ENCODE measurements at regions not wholly inside any gene's neighbourhood (a gene's known extent, or its start where the extent isn't known, plus 50 kb on each side); places are given as distances from the start of the nearest gene placed in this dataset.
"Not testable (repeated sequence)": the region's sequence is repeated elsewhere in the genome, so short reads cannot be mapped to it uniquely, and the experiment has no call there.

GRCh38 chr2:16387461-16387984 is 278.1 kb downstream of the CYRIA start:
- Histone ChIP-seq H3K9ac (ENCODE audit: insufficient read length, low read depth) (no peak overlapping the region), H3K27me3 (ENCODE audit: insufficient read depth, insufficient read length) (no peaks in the 10 kb centered on the region), H3K36me3 (ENCODE audit: insufficient read depth, insufficient read length, low read length) (no peaks in the 10 kb centered on the region), H3K4me1 (ENCODE audit: insufficient read depth, insufficient read length) (no peaks in the 10 kb centered on the region), H3K4me3 (ENCODE audit: insufficient read length, low read depth) (no peak overlapping the region), H3K9me3 (ENCODE audit: insufficient read depth, low read length) (no peaks in the 10 kb centered on the region)
- no peak for TF ChIP-seq ZNF274 (IDR thresholded peaks at IDR 0.05; ENCODE audit: low read depth, low read length)
- no peak for TF ChIP-seq YY1 (IDR thresholded peaks at IDR 0.05; ENCODE audit: insufficient read depth, insufficient read length)
- no peak for TF ChIP-seq SUZ12 (IDR thresholded peaks at IDR 0.05; ENCODE audit: extremely low read depth, insufficient read depth, insufficient read length)
- no peak for DNase-seq (ENCODE audit: low read depth, low spot score)

- no peaks in the 10 kb centered on the region for H3K27me3 ChIP-seq (ENCODE audit: insufficient read depth, insufficient read length)
- H3K4me3 ChIP-seq (ENCODE audit: insufficient read length, low read depth), result no peak overlapping the region
- no peak for DNase-seq (ENCODE audit: low read depth, low spot score)
- TF ChIP-seq SUZ12 (IDR thresholded peaks at IDR 0.05; ENCODE audit: extremely low read depth, insufficient read depth, insufficient read length) (no peak), YY1 (IDR thresholded peaks at IDR 0.05; ENCODE audit: insufficient read depth, insufficient read length) (no peak), ZNF274 (IDR thresholded peaks at IDR 0.05; ENCODE audit: low read depth, low read length) (no peak)
- no peaks in the 10 kb centered on the region for H3K9me3 ChIP-seq (ENCODE audit: insufficient read depth, low read length)
- no peaks in the 10 kb centered on the region for H3K4me1 ChIP-seq (ENCODE audit: insufficient read depth, insufficient read length)
- H3K36me3 ChIP-seq (ENCODE audit: insufficient read depth, insufficient read length, low read length), result no peaks in the 10 kb centered on the region
- H3K9ac ChIP-seq (ENCODE audit: insufficient read length, low read depth), result no peak overlapping the region
Observed at GRCh38 chr2:16386431-16386830, 279.2 kb downstream of the CYRIA start.

GRCh38 chr2:16386031-16386430 is 279.6 kb downstream of the CYRIA start:
- TF ChIP-seq YY1 (IDR thresholded peaks at IDR 0.05; ENCODE audit: insufficient read depth, insufficient read length) (no peak), ZNF274 (IDR thresholded peaks at IDR 0.05; ENCODE audit: low read depth, low read length) (no peak), SUZ12 (IDR thresholded peaks at IDR 0.05; ENCODE audit: extremely low read depth, insufficient read depth, insufficient read length) (no peak)
- H3K9me3 ChIP-seq (ENCODE audit: insufficient read depth, low read length), result no peaks in the 10 kb centered on the region
- H3K9ac ChIP-seq (ENCODE audit: insufficient read length, low read depth), result no peak overlapping the region
- no peaks in the 10 kb centered on the region for H3K36me3 ChIP-seq (ENCODE audit: insufficient read depth, insufficient read length, low read length)
- DNase-seq (ENCODE audit: low read depth, low spot score), result no peak
- H3K27me3 ChIP-seq (ENCODE audit: insufficient read depth, insufficient read length), result no peaks in the 10 kb centered on the region
- no peak overlapping the region for H3K4me3 ChIP-seq (ENCODE audit: insufficient read length, low read depth)
- no peaks in the 10 kb centered on the region for H3K4me1 ChIP-seq (ENCODE audit: insufficient read depth, insufficient read length)

- no peak overlapping the region for H3K4me3 ChIP-seq (ENCODE audit: insufficient read length, low read depth)
- H3K4me1 ChIP-seq (ENCODE audit: insufficient read depth, insufficient read length), result no peaks in the 10 kb centered on the region
- no peak for DNase-seq (ENCODE audit: low read depth, low spot score)
- TF ChIP-seq YY1 (IDR thresholded peaks at IDR 0.05; ENCODE audit: insufficient read depth, insufficient read length) (no peak), ZNF274 (IDR thresholded peaks at IDR 0.05; ENCODE audit: low read depth, low read length) (no peak), SUZ12 (IDR thresholded peaks at IDR 0.05; ENCODE audit: extremely low read depth, insufficient read depth, insufficient read length) (no peak)
- H3K9ac ChIP-seq (ENCODE audit: insufficient read length, low read depth), result no peak overlapping the region
- no peaks in the 10 kb centered on the region for H3K27me3 ChIP-seq (ENCODE audit: insufficient read depth, insufficient read length)
- no peaks in the 10 kb centered on the region for H3K36me3 ChIP-seq (ENCODE audit: insufficient read depth, insufficient read length, low read length)
- H3K9me3 ChIP-seq (ENCODE audit: insufficient read depth, low read length), result no peaks in the 10 kb centered on the region
Observed at GRCh38 chr2:16385341-16385740, 280.3 kb downstream of the CYRIA start.

- H3K4me3 ChIP-seq (ENCODE audit: insufficient read length, low read depth), result no peak overlapping the region
- no peaks in the 10 kb centered on the region for H3K4me1 ChIP-seq (ENCODE audit: insufficient read depth, insufficient read length)
- H3K9ac ChIP-seq (ENCODE audit: insufficient read length, low read depth), result no peak overlapping the region
- no peaks in the 10 kb centered on the region for H3K36me3 ChIP-seq (ENCODE audit: insufficient read depth, insufficient read length, low read length)
- TF ChIP-seq YY1 (IDR thresholded peaks at IDR 0.05; ENCODE audit: insufficient read depth, insufficient read length) (no peak), ZNF274 (IDR thresholded peaks at IDR 0.05; ENCODE audit: low read depth, low read length) (no peak), SUZ12 (IDR thresholded peaks at IDR 0.05; ENCODE audit: extremely low read depth, insufficient read depth, insufficient read length) (no peak)
- no peaks in the 10 kb centered on the region for H3K27me3 ChIP-seq (ENCODE audit: insufficient read depth, insufficient read length)
- DNase-seq (ENCODE audit: low read depth, low spot score), result no peak
- H3K9me3 ChIP-seq (ENCODE audit: insufficient read depth, low read length), result no peaks in the 10 kb centered on the region
Observed at GRCh38 chr2:16383411-16383810, 282.2 kb downstream of the CYRIA start.

DNA sequence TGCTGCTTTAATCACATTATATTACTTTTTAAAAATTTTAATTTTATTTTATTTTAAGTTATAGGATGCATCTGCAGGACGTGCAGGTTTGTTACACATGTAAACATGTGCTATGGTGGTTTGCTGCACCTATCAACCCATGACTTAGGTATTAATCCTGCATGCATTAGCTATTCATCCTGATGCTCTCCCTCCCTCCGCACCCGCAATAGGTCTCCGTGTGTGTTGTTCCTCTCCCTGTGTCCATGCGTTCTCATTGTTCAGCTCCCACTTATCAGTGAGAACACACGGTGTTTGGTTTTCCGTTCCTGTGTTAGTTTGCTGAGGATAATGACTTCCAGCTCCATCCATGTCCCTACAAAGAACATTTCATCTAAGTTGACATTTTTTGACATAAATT is 283.2 kb downstream of the CYRIA start:
- Histone ChIP-seq H3K36me3 (ENCODE audit: insufficient read depth, insufficient read length, low read length) (no peaks in the 10 kb centered on the region), H3K9me3 (ENCODE audit: insufficient read depth, low read length) (no peaks in the 10 kb centered on the region), H3K9ac (ENCODE audit: insufficient read length, low read depth) (no peak overlapping the region), H3K4me3 (ENCODE audit: insufficient read length, low read depth) (no peak overlapping the region), H3K4me1 (ENCODE audit: insufficient read depth, insufficient read length) (no peaks in the 10 kb centered on the region), H3K27me3 (ENCODE audit: insufficient read depth, insufficient read length) (no peaks in the 10 kb centered on the region)
- DNase-seq (ENCODE audit: low read depth, low spot score), result no peak
- TF ChIP-seq ZNF274 (IDR thresholded peaks at IDR 0.05; ENCODE audit: low read depth, low read length) (no peak), YY1 (IDR thresholded peaks at IDR 0.05; ENCODE audit: insufficient read depth, insufficient read length) (no peak), SUZ12 (IDR thresholded peaks at IDR 0.05; ENCODE audit: extremely low read depth, insufficient read depth, insufficient read length) (no peak)

- no peaks in the 10 kb centered on the region for H3K4me1 ChIP-seq (ENCODE audit: insufficient read depth, insufficient read length)
- no peak overlapping the region for H3K4me3 ChIP-seq (ENCODE audit: insufficient read length, low read depth)
- H3K36me3 ChIP-seq (ENCODE audit: insufficient read depth, insufficient read length, low read length), result no peaks in the 10 kb centered on the region
- TF ChIP-seq SUZ12 (IDR thresholded peaks at IDR 0.05; ENCODE audit: extremely low read depth, insufficient read depth, insufficient read length) (no peak), YY1 (IDR thresholded peaks at IDR 0.05; ENCODE audit: insufficient read depth, insufficient read length) (no peak), ZNF274 (IDR thresholded peaks at IDR 0.05; ENCODE audit: low read depth, low read length) (no peak)
- no peaks in the 10 kb centered on the region for H3K9me3 ChIP-seq (ENCODE audit: insufficient read depth, low read length)
- no peak for DNase-seq (ENCODE audit: low read depth, low spot score)
- H3K27me3 ChIP-seq (ENCODE audit: insufficient read depth, insufficient read length), result no peaks in the 10 kb centered on the region
- H3K9ac ChIP-seq (ENCODE audit: insufficient read length, low read depth), result no peak overlapping the region
Observed at GRCh38 chr2:16381511-16381910, 284.1 kb downstream of the CYRIA start.

DNA sequence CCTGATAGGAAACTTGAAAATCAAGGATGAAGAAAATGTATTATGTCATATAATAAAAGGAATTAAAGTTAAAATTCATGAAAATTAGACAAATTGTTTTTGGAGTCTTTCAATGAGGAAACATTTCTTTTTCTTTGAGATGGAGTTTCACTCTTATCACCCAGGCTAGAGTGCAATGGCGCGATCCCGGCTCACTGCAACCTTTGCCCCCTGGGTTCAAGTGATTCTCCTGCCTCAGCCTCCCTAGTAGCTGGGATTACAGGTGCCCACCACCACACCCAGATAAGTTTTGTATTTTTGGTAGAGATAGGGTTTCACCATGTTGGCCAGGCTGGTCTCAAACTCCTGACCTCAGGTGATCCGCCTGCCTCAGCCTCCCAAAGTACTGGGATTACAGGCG is 285.7 kb downstream of the CYRIA start:
- not testable (repeated sequence) for H3K27me3 ChIP-seq (ENCODE audit: insufficient read depth, insufficient read length); H3K36me3 ChIP-seq (ENCODE audit: insufficient read depth, insufficient read length, low read length); H3K4me3 ChIP-seq (ENCODE audit: insufficient read length, low read depth)

GRCh38 chr2:16379061-16379460 is 286.6 kb downstream of the CYRIA start:
- not testable (repeated sequence) for H3K4me1 ChIP-seq (ENCODE audit: insufficient read depth, insufficient read length); H3K4me3 ChIP-seq (ENCODE audit: insufficient read length, low read depth); H3K27me3 ChIP-seq (ENCODE audit: insufficient read depth, insufficient read length); DNase-seq (ENCODE audit: low read depth, low spot score); H3K9ac ChIP-seq (ENCODE audit: insufficient read length, low read depth); H3K36me3 ChIP-seq (ENCODE audit: insufficient read depth, insufficient read length, low read length); H3K9me3 ChIP-seq (ENCODE audit: insufficient read depth, low read length)

More for the DNA sequence above, 285.7 kb downstream of the CYRIA start:
- H3K9ac ChIP-seq (ENCODE audit: insufficient read length, low read depth); H3K9me3 ChIP-seq (ENCODE audit: insufficient read depth, low read length); H3K4me1 ChIP-seq (ENCODE audit: insufficient read depth, insufficient read length); DNase-seq (ENCODE audit: low read depth, low spot score): not testable (repeated sequence)
